ENCODE measurements at regions not wholly inside any gene's neighbourhood (a gene's known extent, or its start where the extent isn't known, plus 50 kb on each side); places are given as distances from the start of the nearest gene placed in this dataset.

DNA sequence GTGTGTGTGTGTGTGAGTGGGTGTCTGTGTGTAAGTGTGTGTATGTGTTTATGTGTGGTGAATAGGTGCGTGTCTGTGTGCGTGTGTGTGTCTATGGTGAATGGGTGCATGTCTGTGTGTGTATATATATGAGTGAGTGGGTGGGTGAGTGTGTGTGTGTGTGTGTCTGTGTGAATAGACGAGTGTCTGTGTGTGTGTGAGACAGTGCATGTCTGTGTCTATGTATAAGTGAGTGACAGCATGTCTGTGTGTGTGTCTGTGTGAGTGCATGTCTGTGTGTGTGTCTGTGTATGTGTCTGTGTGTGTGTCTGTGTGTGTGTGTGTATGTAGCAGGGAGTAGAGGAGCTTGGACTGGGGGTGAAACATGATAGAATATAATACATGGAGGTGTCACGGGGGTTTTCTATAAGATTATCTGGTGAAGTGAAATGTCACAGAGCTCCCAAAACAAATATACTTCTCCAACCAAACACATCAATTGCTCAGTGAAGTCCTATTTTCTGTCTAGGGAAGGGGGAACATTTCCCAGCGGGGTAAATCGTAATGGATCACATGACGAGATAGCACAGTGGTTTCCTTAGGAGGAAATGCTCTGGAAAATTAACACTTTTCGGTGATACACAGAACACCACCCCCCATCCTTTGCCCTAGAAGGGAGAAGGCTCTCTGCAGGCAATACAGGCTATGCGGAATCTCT, 723.3 kb upstream of the CELF2 start:
- no peak for DNase-seq (ENCODE audit: low read depth in 2 of 2)

DNA sequence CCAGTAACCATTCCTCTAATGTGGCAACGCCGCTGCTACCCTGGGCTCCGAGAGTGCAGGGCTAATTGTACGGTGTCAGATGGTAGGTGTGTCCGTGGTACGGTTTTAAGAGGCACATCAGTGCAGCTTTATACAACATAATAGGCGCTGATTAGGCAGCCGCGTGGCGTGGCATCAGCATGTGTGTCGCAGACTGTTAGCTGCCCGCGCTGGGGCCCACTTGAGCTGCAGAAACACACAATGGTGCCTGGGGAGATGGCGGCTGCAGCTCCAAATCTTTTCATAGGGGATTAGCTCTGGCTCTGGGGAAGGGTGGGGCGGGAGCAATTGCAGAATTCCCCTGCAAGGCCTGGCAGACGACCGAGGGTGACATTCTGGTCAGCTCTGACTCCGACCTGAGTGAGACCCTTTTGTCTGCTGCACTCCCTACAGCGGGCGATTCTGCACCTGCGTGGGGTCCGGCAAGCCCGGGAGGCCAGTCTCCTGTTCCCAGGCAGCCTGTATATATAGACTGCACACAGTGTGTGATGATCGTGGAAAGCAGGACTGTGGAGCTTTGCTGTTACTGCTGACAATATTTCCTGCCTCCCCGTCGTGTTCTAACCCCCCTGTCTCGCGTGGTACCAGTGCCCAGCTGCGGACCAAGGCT, 722.7 kb upstream of the CELF2 start:
- DNase-seq (ENCODE audit: low read depth in 2 of 2), result no peak

DNA sequence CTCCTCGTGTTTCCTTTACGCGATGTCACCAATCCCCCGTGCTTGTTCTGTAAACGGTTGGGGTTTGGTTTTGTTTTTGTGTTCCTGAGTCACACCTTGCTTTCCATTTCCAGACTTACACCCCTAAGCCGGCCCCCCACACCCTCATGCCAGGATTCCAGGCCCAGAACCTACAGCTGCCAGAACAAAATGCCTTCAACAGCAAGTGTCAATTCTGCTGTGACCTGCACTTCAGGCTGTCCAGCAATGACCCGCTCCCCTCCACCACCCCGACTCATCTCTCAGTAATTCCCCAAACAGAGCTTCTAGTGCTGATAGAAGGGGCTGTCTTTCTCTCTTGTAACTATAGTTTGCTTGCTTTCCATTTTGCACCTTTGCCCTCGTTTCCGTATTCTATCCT, 722.1 kb upstream of the CELF2 start:
- DNase-seq (ENCODE audit: low read depth in 2 of 2), result no peak

DNA sequence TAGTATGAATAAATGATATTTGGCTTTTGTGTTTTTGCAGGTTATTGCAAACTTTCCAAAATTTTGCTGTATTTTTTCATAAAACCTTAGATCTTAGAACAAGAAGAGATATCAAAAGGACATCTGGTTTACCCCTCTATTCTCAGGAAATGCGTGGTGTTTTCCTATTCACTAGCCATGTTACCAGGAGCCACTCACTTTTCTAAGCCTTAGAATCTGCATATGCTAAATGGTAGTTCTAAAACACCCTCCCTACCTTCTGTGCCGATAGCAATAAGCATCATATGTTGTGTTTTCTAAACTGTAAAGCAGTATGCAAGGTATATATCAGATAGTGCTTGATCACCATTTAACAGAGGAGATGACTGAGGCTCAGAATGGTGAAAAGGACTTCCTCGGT, 715.0 kb upstream of the CELF2 start:
- DNase-seq (ENCODE audit: low read depth in 2 of 2), result no peak

DNA sequence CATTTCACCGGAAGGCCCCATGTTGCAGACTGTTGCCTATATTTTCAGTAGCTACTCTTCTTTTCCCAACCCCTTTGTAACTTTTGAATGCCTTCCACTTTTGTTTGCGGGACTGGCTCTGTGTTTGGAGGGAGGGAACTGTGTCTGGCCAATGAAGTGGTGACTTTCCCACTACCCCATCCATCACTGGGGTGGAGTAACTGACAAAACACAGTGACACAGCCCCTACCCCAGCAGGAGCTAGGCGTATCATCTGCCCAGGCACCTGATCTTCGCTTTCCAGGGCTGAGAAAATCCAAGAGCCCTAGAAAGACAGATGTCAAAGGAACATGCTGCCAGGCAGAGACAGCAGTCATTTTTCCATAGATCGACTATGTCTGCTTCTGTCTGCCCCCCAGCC, 710.6 kb upstream of the CELF2 start:
- no peak for DNase-seq (ENCODE audit: low read depth in 2 of 2)

DNA sequence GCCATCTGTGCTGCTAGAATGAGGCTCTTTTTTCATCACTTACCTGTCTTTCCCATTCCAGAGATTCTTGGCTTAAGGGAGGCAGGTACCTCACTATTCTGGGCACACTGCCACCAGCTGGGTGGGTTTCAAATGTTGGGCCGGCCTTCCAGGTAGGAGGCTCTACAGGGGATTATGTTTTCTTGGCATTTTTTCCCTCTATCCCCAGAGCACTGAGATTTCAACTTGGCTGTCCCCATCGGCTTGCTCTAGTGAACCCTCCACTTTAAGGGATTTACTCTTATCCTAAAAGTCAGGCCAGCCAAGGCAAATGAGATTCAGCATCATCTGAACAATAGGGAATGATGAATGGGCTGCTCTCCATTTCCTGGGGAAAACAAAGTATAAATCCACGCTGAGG, 710.1 kb upstream of the CELF2 start:
- no peak for DNase-seq (ENCODE audit: low read depth in 2 of 2)

DNA sequence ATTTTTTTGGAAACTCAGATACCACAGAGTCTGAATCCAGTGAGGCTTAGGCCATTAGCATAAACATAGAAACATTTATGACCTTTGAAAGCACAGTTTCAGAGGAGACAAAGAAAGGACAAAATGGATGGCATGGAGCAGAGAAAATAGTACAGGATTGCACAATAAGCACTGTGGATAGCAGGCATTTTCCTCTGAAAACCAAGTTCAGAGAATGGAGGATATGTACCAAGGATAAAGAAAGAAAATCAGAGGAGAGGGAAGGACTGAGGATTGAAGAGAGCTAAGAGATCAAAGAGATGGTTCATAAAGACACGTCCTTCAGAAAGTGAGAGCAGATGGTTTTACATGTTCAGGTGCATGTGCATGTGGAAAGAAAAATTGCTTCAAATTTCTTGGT, 707.2 kb upstream of the CELF2 start:
- no peak for DNase-seq (ENCODE audit: low read depth in 2 of 2)

DNA sequence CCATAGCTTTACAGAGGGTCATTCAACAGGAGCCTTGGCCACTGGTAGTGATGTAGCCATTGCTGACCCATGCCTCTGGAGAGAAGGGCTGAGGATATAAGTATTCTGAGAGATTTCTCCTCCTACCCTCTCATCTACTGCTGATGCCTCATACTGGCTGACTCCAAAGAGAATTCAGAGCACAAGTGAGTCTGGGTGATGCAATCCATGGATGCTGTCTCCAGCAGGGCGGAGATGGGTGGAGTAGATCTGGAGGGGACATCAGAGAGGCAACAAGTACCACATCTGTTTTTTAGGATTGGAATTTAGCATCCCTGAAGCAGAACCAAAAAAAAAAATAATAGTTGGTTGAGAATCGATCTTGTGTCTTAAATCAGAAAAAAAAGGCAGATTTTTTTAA, 705.7 kb upstream of the CELF2 start:
- no peak for DNase-seq (ENCODE audit: low read depth in 2 of 2)

DNA sequence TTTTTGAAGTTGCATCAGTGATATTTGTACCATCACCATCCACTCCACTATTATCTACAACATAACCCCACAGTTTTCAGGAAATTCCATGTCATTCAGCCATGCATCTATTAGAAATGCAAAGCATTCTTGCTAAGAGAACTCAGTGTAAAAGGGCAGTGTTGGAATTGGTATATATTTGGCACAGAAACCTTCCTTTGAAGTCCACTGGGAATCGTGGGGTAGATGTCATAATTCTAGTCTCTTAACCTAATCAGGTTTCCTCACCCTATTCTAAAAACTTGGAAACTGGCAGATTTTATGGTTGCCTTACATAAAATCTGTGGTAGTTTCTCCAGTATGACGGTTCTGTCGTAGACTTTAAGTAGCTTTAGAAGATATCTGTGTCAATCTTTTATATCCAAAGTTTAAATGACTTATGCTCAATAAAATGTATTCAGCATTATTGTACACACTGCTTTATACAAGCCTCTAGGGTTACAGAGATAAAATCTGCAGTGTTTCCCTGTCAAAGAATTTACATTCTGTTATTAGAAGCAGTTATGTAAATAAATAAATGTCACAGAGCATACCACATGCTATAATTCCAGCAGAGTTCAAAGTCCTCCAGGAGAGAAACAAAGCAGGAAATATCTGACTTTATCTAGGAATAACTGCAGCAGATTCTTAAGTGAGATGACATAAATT, 704.4 kb upstream of the CELF2 start:
- DNase-seq (ENCODE audit: low read depth in 2 of 2), result no peak

DNA sequence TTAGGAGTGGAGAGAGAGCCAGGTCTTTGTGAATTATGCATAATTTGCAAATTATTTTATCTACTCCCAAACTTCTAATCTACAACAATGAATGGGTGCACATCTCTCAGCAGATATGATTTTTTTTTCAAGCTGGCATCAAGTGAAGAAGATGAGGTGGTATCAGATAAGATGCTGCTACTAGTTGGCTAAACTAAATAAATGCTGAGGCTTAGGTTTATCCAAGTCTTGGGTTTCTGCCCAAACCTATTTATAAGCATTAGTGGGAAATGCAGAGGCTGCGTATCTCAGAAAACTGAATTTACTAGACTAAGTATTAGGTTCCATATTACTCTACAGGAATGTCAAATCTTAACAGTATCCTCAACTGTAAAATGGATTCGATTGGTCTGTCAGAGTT, 703.0 kb upstream of the CELF2 start:
- no peak for DNase-seq (ENCODE audit: low read depth in 2 of 2)

DNA sequence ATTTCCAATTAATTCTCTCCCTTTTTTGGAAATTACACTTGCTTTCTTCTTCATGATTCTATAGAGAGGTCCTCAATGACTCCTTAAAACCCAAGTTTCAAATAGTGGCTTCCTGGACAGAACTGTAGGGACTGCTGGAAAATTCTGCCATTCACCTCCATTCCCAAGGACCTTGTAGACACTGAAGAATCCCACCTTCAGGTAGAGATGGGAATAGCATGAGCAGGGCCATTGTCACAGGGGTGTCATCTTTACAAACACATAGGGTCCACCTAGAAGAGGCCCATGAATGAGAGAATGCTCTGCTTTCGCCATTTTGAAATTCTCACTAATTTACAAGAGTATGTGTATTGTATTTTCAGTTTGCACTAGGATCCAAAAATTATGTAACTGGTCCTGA, 701.7 kb upstream of the CELF2 start:
- DNase-seq (ENCODE audit: low read depth in 2 of 2), result no peak

DNA sequence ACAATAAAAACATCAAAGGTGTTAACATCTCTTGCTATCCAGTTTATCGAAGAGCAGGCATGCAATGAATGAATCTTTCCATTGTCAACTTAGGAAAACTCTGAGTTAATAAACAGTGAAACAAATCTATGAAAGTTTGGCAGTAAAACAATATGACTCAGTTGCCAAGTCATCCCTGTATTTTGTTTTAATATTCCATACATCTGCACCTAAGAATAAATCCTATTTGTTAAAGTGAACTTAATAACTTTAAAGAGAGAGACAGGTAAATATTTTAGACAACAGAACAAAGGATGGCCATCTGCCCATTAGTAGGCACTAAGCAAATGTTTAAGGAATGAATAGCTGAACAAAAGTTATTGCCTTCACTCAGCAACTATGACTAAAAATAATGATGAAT, 700.5 kb upstream of the CELF2 start:
- DNase-seq (ENCODE audit: low read depth in 2 of 2), result no peak

DNA sequence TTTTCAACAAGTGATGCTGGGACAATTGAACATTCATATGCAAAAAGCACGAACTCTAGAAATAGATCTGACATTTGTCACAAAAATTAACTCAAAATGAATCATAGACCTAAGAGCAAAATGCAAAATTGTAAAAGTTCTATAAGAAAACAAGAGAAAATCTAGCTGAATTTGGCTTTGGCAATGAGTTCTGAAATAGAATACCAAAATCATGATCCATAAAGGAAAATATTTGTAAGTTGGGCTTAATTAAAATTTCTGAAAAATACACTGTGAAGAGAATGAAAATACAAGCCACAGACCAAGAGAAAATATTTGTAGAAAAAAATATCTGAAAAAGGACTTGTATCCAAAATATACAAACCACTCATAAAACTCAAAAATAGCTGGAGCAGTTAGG, 698.8 kb upstream of the CELF2 start:
- no peak for DNase-seq (ENCODE audit: low read depth in 2 of 2)

DNA sequence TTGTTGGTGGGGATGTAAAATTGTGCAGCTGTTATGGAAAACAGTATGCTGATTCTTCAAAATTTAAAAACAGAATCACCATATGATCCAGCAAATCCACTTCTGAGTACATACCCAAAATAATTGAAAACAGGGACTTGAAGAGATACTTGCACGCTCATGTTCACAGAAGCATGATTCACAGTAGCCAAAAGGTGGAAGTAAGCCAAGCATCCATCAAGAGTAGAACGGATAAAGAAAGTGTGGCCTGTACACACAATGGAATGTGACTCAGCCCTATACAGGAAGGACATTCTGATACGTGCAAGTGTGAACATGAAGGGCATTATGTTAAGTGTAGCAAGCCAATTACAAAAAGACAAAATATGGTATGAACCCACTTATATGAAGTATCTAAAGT, 696.7 kb upstream of the CELF2 start:
- DNase-seq (ENCODE audit: low read depth in 2 of 2), result no peak

DNA sequence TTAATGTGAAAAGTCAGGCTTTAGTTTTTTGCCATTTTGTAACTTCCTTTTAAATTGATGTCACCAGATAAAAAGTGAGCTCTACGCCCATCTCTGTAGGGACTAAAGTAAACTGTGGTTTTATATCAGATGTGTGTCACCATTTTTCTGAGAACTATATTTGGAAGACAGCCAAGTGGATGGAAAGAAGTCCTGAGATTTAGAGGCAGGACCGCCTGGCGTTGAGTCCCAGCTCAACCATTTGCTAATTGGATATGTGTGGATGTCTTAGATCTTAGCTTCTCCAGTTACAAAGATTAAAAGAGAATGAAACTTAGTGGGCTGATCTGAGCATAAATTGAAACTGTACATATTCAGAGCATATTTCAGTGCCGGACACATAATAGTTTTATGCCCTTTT, 691.6 kb upstream of the CELF2 start:
- no peak for DNase-seq (ENCODE audit: low read depth in 2 of 2)

DNA sequence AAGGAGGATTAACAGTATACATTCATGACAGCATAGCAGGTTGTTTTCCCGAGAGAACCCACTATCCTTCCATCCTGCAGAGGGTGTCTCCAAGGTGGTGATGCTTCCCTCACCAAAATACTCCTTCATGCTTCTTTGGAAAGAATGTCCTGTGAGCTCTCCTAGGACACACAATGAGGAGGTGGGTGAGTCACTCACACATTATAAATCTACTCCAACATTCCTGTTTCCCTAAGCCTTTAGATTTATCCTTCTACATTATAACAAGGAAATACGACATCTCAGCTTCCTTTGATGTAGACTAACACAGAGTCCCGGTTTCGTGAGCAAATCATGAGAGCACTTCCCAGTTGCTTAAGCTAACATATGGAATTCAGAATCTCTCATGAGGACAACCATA, 689.7 kb upstream of the CELF2 start:
- DNase-seq (ENCODE audit: low read depth in 2 of 2), result no peak

DNA sequence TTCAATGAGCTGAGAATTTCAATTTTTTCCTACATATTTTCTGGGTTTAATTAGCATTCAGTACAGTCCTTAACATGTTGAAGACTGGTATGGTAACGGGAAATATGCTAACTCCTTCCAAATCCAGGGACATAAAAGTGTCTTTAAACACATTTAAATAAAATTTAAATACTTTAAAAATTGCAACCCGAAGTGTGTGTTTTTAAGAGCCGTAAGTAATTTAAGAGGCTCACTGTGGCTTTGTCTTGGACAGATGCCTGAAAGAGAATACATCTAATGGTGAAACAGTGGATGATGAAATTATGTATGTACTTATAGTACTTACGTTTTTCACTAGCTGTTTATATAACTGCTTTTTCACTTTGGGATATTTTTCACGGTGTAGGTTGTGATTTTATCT, 687.3 kb upstream of the CELF2 start:
- DNase-seq (ENCODE audit: low read depth in 2 of 2), result no peak

DNA sequence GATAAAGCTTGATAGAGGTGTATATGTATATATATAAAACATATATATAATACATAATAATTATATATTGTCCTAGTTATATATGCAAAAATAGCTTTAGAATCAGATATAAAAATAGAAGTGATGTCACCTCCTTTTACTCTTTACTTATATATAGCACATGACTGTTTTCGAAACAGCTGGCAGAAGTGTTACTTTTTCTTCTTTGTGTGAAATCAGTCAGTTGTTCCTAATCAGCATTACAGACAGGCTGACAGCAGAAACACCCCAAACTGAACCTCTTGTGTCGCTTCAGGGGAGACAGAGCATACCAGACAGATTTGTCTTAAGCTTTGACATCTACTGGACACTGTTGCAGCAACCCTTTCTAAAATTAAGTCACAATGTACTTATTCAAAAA, 684.9 kb upstream of the CELF2 start:
- no peak for DNase-seq (ENCODE audit: low read depth in 2 of 2)

DNA sequence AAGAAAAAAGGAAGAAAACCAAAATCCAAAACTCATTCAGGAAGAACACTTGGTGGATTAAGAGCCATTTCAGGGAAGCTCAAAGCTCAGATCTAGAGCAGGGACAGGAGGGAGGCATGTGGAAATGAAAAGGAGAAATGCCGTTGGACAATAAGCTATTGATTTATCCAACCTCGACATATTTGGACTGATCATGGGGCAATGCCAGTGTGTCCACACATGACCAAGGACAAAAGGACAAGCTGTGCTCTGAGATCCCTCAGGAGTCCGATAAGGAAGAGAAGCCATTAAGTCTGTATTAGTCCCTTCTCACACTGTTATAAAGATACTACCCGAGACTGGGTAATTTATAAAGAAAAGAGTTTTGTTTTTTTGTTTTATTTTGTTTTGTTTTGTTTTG, 684.0 kb upstream of the CELF2 start:
- no peak for DNase-seq (ENCODE audit: low read depth in 2 of 2)

DNA sequence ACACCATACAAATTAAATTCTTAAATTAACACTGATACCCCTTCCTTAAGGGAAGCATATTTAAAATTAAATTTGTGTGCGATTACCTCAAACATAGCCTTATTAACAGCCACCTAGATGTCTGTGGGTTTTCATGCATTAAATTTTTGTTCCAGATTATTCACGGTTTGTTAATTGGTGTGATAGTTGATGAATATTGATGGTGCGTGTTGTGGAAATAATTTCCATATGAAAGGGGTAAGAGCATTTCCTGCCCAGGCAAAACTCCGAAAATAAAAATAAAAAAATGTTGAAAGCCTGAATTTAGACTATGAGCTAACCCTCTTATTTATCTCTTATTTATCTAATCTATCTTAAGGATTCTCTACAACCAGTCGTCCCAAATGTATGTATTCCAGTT, 679.3 kb upstream of the CELF2 start:
- no peak for DNase-seq (ENCODE audit: low read depth in 2 of 2)

DNA sequence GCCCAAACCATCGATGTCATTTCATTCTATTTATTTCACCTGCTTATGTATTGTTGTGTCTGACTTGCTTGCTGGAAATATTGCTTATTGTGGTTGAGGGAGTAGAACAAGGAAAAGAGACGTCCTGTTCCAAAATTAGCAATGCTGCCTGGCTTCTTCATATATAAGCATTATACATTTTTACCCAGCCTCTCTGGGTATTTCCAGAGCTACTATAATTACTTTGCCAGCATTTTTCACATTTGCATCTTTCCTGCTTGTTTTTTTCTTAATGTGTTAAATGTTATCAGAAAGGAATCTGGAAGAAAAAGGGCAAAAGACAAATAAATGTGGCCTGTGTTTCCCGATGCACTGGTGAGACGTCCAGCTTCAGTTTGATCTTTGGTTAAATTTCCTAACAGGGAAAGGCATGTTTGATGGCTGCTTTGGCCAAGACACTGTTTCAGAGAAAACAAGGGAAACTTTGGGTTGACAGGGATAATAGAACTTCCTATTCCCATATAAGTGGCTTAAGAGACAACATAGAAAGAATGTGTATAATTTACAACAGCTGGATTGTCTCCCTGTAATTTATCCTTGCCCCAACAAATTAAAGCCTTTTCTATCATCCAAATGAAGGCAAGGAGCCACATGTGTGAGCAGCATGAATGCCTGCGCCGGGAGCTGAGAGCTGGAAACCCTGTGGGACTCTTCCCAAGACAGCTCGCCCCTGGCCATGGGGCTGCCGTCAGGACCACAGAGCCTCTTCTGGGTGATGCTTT, 671.1 kb upstream of the CELF2 start:
- DNase-seq (ENCODE audit: low read depth in 2 of 2), result no peak

DNA sequence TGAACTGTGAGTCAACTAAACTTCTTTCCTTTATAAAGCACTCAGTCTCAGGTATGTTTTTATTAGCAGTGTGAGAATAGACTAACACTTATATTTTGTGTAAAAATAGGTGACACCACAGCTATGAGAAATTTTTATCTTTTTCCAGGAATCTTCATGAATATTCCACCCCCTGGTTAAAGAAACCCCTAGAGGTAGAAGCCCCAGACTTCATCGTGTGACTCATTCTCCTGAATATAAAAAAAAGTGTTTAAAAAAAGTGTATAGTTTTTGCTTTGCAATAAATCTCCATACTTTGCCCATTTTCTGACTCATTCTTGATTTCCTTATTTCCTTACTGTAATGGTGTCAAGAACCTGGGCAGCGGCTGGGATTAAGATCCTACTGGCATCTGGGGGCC, 667.6 kb upstream of the CELF2 start:
- no peak for DNase-seq (ENCODE audit: low read depth in 2 of 2)

DNA sequence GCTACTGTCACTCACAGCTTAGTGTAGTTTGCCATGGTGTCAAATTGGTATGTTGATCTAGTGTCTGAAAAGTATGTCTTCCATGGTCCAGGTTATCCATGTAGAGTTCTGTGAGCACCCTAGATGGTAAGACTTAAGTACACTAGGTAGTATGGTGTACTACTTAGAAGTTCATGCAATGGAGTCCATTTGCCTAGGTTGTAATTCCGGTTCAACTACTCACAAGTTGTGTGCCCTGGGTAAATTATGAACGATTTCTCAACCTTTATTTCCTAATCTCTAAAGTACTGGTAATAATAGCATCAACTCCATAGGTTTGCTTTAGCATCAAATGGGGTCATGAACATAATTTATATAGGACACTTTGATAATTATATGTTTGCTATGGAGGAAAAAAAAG, 666.2 kb upstream of the CELF2 start:
- DNase-seq (ENCODE audit: low read depth in 2 of 2), result no peak
